Gastrocnemius medialis (tissue), 4 donors: ENCODE measurements at regions not wholly inside any gene's neighbourhood (a gene's known extent, or its start where the extent isn't known, plus 50 kb on each side); places are given as distances from the start of the nearest gene placed in this dataset.

ENCODE experiments used
- CTCF ChIP-seq, 5 experiments: fragments of 450-650 bp in 3 of 5; fragments of 200-600 bp in 2 of 5; sonication (generic) in 2 of 5; IDR thresholded peaks in 4 of 5; conservative IDR thresholded peaks in 1 of 5; 1 replicate in 4 of 5; 2 replicates in 1 of 5; pipeline ENCODE4 v1.5.1; 2016 to 2019; ENCODE audit warnings: antibody characterized with exemption in 5 of 5, mild to moderate bottlenecking in 3 of 5, moderate library complexity in 3 of 5
- POLR2A ChIP-seq, 2 donors: fragments of 450-650 bp; IDR thresholded peaks; one replicate each; pipeline ENCODE4 v1.6.1; 2017; ENCODE audit warnings: antibody characterized with exemption in 2 of 2, mild to moderate bottlenecking in 2 of 2, moderate library complexity in 2 of 2

DNA sequence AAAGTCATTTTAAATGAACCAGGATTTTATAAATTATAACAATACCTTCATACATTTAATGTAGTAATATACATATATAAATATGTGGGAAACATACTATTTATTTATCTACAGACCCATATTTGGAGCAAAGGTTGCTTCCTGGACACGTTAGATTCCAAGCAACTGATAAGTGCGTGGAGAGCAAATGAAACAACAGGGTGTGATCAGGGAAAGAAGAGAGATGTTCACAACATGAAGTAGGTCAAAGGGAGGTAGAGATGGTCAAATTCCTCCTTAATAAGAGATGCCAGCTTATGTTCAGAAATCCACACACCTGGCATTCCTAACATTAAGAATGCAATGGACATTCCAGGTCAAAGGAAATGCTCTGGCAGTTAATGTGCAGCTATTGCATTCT is 53.1 kb upstream of the HPGD start:
- TF ChIP-seq POLR2A (IDR thresholded peaks at IDR 0.05) (no peak), CTCF (IDR thresholded peaks at IDR 0.05 in 4 of 5, conservative IDR thresholded peaks at IDR 0.05 in 1 of 5) (no peak)
